Activated CD4-positive, CD25-positive, alpha-beta regulatory T cell treated with anti-CD3 and anti-CD28 coated beads, Interleukin-2, amount 50 U/mL, for 72 hours (primary cell): ENCODE measurements at regions not wholly inside any gene's neighbourhood (a gene's known extent, or its start where the extent isn't known, plus 50 kb on each side); places are given as distances from the start of the nearest gene placed in this dataset.
"Not testable (repeated sequence)": the region's sequence is repeated elsewhere in the genome, so short reads cannot be mapped to it uniquely, and the experiment has no call there.

Source experiments
- DNase-seq: peaks from one replicate; pipeline ENCODE4 v3.0.0; 2021

- no peak for DNase-seq
Measured at GRCh38 chr13:23947893-23948292, 50.6 kb upstream of the C1QTNF9B start.

- no peak for DNase-seq
Measured at GRCh38 chr13:23949200-23949599, 51.9 kb upstream of the C1QTNF9B start.

- no peak for DNase-seq
Measured at GRCh38 chr13:23949736-23950135, 52.4 kb upstream of the C1QTNF9B start.

- DNase-seq = no peak
Measured at GRCh38 chr13:23950736-23951510, 53.6 kb upstream of the C1QTNF9B start.

DNA sequence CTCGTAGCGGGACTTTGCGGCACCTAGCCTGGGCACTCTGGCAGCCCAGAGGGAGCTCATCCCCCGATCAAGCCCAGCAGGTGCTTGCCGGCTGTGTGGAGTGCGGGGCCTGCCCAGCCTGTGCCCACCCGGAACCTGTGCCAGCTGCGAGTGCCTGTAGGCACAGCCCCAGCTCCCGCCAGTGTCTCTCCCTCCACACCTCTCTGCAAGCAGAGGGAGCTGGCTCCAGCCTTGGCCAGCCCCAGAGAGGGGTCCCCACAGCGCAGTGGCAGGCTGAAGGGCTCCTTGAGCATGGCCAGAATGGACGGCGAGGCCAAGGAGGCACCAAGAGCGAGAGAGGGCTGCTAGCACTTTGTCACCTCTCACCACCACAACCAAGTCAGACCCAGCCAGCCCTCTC, 55.5 kb upstream of the C1QTNF9B start:
- DNase-seq = no peak

DNA sequence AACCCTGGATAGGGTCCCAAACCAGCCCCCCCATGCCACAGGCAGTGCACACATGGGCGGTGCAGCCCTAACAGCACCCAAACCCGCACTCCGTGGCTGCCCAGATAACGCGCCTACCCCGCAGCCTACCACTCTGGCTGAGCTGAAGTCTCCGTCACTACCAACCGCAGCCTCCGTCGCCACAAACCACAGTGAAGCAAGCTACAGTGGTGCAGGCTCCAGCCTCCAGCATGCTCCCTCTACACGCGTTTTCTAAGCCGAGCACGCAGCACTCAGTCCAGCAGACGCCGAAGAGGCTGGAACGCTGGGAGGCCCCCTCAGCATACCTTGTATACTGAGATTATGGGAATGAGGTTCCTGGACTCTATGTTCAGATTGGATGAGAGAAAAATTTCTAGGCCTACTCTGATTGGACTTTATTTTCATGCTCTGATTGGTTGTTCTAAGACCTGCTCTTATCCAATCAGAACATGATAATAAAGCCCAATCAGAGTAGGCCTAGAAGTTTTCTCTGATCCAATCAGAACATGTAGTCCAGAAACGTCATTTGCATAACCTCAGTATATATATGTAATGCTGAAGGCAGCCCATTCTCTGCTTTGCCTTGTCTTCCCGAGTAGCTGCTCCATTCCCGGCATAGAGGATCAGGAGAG, 56.7 kb upstream of the C1QTNF9B start:
- DNase-seq = no peak

DNA sequence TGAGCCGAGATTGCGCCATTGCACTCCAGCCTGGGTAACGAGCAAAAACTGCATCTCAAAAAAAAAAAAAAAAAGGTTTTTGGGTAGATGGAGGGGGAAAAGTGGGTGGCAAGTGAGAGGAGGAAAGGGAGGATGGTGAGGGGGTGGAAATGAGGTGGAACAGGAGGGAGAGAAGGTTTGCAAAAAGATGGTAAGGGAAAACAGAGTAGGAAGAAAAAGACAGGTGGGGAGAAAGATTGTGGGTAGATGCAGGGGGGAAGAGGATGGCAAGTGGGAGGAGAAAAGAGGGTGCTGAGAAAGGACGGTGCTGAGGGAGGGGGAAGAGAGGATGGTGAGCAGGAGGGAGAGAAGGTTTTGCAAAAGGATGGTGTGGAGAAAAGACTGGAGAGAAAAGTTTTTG, 57.8 kb upstream of the C1QTNF9B start:
- no peak for DNase-seq

GRCh38 chr13:23956106-23956505, 58.8 kb upstream of the C1QTNF9B start:
- no peak for DNase-seq

DNA sequence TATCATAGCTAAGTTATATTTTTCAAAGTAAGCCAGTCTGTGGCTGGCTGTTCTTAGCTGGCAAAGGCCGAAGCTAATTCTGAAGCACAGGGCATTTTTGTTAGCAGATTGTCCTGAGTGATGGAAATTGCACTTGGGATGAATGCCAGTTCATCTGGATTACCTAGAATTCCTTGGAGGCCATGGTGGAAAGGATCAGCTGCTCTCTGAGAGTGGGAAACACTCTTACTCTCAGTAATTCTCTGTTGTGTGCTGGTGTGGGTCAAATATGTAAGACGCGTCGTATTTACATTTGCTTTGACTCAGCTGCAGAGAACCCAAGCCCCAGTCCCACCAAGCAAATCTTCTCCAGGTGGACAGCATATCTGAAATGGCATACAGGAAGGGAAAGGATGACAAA, 60.7 kb upstream of the C1QTNF9B start:
- no peak for DNase-seq

DNA sequence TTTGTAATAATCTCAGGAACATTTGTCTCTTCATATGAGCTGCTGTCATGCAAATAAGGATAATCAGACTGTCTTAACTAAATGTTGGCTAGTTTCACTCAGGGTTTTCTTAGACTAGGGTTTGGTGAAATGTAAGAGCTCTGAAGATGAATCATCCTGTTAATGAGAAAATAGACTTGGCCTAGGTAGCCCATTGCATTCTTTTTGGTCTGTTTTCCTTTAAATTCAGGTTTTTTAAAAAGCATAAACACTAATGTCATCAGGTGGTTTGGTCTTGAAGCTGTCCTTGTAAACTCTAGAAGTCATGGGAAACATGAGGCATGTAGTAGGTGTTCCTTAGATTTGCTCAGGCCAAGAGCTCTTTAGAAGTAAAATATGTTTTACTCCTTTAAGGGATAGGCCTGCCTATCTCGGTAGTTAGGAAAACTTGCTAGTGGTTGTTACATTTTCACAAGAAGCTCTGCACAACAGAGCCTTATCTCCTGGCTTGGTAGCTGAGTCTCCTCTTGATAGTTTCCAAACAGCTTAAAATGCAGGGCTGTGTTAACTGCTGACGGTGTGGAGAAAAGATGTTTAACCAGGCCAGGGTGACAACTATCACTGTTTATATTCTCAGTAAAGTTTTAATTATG, 62.0 kb upstream of the C1QTNF9B start:
- DNase-seq = no peak

GRCh38 chr13:23960566-23961156, 63.4 kb upstream of the C1QTNF9B start:
- DNase-seq = no peak

- no peak for DNase-seq
Measured at GRCh38 chr13:23963184-23963931, 66.1 kb upstream of the C1QTNF9B start.

DNA sequence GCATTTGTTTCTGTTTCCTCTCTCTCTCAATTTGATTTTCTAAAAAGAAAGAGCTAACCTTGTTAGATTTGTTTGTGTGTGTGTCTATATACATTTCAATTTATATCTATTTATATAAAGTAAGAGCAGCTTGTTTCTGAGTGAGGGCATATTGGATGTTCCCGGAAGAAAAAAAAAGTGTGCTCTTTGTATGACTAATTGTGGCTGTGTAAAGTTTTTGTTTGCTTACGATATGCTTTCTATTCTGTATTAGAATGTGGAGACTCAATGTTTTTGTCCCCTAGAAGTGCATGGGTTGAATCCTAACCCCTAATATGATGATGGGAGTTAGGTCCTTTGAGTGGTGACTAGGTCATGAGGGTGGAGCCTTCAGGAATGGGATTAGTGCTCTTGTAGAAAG, 66.6 kb upstream of the C1QTNF9B start:
- DNase-seq = no peak

GRCh38 chr13:23965346-23965745, 68.0 kb upstream of the C1QTNF9B start:
- no peak for DNase-seq

DNA sequence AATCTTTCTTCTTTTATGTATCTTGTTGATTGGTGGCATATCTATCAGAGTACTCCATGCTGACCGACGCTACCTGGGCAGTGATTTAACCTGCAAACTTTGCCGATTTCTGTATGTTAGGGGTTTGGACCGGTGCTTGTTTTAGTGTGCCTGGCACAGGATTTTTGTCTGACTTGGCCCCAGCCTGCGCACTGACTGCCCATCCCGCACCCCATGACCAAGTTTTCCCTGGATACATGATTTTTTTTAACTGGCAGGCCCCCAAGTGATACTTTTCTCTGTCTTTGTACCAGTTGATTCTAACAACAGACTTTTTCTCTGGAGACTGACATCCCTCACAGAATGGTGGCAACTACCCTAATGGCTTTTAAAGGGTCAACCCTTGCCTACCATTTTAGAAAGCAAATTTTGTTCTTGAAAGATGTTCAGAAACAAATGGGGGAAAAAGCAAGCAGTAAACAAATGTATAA, 69.0 kb upstream of the C1QTNF9B start:
- DNase-seq = no peak

- no peak for DNase-seq
Measured at GRCh38 chr13:23966691-23967615, 69.7 kb upstream of the C1QTNF9B start.

DNA sequence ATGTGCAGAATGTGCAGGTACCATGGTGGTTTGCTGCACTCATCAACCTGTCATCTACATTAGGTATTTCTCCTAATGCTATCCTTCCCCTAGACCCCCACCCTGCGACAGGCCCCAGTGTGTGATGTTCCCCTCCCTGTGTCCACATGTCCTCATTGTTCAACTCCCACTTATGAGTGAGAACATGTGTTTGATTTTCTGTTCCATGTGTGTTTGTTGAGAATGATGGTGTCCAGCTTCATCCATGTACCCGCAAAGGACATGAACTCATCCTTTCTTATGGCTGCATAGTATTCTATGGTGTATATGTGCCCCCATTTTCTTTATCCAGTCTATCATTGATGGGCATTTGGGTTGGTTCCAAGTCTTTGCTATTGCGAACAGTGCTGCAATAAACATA, 70.5 kb upstream of the C1QTNF9B start:
- not testable (repeated sequence) for DNase-seq

DNA sequence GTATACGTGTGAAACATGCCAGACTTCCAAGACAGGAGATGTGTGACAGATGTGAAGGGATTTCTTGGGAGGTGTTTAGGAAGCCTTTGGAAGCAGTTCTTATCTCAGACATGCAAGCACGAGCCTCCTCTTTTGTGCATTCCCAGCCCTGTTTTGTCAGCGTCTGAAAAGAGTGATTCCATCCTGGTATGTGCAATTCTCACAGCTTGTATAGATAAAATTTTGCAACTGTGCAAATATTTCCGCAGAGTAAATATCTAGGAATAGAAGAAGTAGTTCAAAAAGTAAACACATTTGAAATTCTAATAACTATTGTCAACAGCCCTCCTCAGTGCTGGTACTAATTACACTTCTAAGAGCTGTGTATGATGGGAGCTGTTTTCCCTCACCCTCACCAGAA, 72.3 kb upstream of the C1QTNF9B start:
- DNase-seq = no peak

DNA sequence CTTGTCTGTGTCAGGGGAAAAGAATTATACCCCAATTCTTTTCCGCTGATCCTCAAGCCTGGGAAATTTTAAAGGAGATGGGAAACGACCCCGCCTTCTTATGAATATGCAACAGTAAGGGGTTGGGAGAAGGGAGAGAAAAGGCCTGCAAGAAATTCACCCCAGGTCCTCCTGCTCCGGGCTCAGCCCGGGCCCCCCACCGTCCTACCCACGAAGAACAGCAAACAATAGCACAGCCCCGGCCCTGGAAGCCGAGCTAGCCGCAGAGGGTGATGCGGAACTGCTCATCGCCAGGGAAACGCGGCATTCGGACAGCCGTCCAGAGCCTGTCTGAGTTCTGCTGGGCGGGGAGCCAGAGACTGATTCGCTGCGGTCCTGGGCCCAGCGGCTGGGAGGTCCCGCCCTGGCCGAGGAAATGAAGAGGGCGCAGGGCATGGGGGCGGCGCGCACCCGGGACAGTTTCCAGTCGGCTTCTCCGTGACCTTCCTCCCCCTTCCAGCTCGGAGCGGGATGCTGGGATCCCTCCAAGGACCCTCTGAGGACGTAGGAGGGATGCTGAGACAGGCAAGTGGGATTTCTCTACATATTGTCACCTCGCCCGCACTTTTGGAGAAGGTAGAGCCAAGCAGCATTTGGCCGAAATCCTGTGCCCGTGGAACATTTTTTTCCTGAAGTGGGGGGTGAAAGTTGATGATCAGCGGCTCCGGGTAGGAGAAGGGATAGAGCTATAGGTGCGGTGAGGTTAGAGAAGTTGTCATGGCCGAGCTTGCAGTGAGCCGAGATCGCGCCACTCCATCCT, 82.3 kb upstream of the C1QTNF9B start:
- no peak for DNase-seq

DNA sequence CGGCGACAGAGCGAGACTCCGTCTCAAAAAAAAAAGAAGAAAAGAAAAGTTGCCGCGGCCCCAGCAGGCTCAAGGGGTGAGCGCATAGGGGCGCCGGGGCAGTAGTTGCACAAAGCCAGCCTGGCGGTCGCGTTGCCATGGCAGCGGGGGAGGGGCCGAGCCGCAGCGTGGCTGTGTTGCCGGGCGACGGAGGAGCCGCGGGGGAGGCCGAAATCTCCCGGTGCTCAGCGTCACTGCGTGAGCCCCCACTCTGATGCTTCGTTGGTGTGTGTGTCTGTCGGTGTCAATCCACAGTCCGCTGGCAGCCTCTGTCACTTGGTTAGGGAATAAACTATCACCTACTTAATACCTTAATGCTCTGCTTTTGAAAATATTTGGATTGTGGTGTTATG, 82.9 kb upstream of the C1QTNF9B start:
- DNase-seq = peak; percentile 79

DNA sequence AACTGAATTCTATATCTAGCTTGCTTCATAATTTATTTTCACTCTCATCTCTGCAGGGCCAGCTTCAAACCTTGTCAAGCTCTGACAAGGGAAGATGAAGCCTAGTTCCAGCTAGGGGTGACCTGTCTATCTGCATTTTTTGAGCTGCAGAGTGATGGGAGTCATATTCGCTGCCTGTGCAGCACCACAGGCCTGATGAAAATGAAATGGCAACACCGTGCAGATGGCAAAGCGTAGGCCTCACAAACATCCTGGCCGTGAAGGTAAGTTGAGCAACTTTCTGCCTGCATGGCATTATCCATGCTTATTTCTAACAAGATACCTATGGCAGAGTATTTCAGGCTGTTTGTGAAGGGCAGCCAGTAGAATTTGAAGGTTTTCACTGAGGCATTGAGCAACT, 86.4 kb upstream of the C1QTNF9B start:
- no peak for DNase-seq
